ENCODE measurements at regions not wholly inside any gene's neighbourhood (a gene's known extent, or its start where the extent isn't known, plus 50 kb on each side); places are given as distances from the start of the nearest gene placed in this dataset.
"Not testable (repeated sequence)": the region's sequence is repeated elsewhere in the genome, so short reads cannot be mapped to it uniquely, and the experiment has no call there.

DNA sequence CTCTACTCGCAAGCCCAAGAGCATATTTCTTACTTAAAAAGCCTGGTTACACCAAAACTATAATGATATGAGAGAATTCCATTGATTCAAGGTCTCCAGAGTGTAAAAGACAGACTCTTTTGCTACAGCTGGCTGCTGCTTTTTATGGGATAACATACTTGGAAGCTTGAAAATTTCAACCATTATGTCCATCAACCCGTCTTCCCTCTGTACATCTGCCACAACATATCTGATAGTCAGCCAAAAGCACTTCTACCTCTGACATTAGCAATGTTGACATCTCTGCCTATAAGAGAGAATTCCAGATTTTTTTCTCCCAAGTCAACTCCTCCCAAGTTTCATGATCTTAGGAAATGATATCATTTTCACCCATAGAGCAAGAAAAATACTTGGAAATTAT is 54.4 kb upstream of the IQCM start:
- no peak for DNase-seq (ENCODE audit: low spot score)

DNA sequence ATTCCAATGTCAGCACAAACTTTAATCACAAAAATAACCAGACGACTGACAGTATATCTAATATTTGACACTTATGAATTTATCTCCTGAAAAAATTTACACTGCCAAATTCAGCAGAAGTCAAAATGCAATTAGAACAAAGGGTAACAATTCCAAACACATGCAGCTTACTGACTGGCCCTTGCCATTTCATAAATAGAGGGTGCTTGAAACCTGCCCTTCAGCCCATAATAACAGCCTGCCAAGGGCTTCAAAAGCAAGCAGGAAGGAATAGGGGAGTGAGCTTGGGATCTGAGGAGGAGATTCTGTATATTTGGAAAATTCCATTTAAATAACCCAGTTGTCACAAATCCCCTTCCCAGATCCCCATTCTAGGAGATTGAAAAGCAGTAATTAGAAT is 66.1 kb upstream of the IQCM start:
- DNase-seq (ENCODE audit: low spot score), result no peak

DNA sequence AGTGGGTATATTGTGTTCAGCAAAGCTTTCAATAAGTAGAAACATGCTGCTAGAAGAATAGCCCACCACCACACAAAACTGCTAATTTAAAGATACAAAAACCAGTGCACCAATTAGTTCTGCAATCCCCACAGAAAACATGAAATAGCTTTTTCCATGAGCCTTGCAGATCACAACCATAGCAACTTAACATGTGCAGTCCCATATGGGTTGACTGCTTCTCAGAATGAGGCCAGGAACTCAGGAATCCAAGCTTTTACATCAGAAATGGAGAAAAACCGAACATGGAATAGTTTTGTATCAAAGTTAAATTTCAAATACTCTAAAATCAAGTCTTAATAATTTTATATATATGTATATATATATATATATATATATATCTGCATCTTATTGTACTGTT is 66.6 kb upstream of the IQCM start:
- DNase-seq (ENCODE audit: low spot score), result no peak

DNA sequence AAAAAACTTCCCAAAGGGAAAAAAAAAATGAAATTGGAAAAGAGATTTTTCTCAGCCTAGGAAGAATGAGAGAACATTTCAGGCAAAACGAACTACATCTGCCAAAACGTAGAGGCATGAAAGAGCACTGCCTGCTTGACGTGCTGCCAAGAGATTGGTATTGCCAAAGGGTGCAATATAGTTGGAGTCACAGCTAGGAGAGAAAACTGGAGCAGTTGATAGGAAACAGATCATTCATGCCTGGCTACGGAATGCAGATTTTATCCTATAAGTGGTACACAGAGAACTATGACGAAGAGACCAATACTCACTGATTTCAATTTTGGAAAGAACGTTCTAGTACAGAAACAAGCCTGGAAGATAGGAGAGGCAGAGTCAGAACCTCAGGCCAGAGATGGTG is 68.4 kb upstream of the IQCM start:
- peak; percentile 12 for DNase-seq (ENCODE audit: low spot score)

DNA sequence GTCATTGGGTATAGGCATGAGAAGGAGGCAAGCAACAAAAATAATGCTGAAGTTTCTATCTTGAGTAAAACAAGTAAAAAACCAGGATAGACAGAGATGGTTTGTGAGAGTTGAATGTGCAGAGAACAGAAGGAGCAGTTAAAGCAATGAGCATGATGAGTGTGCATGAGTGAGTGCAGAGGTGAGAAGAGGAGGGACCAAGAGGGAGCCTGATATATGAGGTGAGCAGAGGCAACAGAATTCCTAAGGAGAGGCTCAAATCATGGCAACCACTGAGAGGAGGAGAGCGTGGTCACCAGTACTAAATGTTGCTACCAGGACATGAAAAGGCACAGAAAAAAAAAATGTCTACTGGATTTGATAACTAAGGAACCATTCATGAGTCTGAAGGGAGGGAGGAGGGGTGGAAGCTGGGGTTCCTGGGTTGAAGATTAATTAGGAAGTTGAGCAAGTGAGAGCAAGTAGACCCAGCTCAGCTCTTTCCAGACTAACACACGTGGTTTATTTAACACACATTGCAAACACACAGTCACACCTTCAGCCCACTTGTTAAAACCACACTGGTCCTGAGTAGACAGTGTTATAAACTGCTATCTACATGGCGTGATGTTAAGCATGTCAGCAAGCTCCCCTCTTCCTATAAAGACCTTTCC is 69.0 kb upstream of the IQCM start:
- no peak for DNase-seq (ENCODE audit: low spot score)

DNA sequence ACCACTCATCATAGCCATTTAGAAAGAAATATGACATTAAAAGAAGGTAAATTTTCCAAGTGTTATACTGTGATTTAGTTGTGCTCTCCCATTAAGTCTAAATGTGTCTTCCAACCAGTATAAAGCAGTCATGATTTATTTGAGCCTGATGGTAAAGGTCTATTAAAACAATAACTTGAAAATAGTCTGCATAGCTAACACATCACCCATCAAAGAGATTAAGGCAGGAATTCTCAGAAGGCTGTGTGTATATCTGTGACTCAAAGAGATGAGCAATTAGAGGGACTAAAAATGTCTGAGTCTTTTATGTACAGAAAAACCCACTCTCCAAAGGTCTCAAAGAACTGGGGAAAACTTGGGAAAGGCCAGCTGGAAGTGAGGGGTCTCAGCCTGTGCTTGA is 70.3 kb upstream of the IQCM start:
- DNase-seq (ENCODE audit: low spot score), result peak; percentile 43

DNA sequence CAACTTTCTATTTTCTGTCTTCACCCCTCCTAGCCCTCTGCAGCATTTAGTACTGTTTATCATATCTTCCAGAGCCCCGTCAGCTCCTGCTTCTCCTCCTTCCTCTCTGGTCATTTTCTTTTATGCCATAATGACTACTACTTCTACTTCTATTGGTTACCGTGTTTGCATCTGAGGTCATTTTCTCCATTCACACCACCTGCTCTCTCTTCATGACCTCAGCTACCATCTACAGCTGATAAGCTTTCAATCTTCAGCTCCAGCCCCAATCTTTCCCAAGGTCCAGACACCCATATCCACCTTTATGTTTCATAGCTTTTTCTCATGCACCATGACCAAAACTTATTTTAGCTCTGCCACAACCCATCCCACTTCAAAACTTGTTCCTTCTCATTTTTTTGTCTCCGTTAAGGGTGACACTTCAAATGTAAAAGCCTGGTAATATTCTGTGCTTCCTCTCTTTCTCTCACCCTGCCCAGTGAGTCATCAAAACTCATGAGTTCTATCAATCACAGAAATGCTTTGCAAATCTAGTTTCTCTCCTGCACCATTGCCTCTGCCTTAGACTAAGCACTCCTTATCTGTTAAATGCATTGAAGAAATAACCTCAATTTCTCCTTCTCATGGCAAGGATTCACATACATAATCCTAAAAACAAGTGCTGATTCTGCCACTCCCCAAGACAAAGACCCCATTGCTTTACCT is 71.3 kb upstream of the IQCM start:
- no peak for DNase-seq (ENCODE audit: low spot score)

DNA sequence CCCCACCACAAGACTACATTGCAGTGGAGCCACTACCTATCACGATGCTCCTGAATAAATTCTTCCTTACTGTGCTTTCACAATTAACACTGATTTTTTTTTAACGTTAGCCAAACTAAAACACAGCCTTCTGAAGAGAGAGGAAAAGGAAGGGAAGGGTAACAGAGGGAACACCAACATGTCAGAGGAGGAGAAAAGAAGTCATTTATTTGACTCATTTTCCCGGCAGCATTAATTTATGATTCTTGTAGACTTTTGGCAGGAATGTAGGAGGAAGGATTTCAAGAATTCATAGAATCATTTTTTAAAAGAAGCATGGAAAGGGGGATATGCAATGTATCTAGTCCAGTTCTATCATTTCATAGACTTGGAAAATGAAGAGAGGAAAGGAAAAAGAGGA is 74.3 kb upstream of the IQCM start:
- no peak for DNase-seq (ENCODE audit: low spot score)

DNA sequence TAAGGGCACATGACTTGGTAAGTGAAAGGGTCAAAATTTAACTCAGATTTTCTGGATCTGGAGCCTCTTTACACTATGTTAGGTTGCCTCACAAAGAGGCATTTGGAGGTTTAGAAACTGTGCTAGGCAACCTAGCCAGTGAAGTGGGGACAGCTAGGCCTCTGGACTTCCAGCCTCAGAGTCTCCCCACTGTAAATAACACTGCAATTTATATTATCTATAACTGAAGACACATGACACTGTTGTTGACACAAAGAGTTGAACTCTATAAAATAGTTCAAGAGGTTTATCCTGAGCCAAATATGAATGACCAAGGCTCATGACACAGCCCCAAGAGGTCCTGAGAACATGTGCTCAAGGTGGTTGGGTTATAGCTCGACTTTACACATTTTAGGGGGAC is 74.9 kb upstream of the IQCM start:
- DNase-seq (ENCODE audit: low spot score), result no peak

DNA sequence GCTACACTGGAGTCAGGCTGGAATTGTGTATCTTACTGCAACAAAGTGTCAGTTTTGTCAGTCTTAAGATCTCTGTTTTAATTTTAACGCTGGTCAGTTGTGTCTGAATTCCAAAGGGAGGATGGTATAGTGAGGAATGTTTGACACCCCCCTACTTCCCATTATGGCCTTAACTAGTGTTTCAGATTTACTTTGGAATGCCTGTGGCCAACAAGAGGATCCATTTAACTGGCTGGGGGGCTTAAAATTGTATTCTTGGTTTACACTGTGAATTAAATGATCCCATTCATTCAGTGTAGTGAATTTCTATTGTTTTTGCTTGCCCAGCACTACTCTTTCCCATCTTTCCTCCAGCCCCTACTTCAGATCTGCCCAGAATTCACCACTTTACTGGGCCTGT is 75.8 kb upstream of the IQCM start:
- no peak for DNase-seq (ENCODE audit: low spot score)

DNA sequence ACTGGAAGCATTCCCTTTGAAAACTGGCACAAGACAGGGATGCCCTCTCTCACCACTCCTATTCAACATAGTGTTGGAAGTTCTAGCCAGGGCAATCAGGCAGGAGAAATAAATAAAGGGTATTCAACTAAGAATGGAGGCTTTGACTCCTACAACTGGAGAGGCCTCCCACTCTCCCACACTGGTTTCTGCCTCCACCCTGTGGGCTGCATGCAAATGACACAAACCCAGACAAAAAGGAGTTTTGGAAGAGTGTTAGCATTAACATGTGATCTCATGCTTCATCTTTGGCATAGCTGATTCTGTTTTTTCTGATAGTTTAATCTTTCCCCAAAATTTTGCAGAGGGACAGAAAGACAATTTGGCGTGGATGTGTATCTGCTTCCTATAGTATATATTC is 80.8 kb upstream of the IQCM start:
- DNase-seq (ENCODE audit: low spot score), result peak; percentile 26

DNA sequence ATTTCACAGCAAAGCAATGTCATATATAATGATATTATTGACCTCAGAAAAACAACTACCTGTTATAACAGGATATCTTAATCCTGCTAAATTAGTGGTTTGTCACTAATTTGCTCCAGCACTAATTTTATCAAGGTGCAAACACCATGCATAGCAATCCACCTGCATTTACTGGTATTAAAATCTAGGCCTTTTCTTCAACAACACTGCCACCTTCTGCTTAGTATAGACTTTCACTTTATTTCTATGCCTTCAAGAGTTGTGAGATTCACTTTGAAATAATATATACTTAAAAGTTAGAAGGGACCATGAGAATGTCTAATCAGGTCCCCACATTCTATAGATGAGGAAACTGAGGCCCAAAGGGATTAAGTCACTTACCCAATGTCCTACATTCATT is 82.1 kb upstream of the IQCM start:
- peak; percentile 18 for DNase-seq (ENCODE audit: low spot score)

DNA sequence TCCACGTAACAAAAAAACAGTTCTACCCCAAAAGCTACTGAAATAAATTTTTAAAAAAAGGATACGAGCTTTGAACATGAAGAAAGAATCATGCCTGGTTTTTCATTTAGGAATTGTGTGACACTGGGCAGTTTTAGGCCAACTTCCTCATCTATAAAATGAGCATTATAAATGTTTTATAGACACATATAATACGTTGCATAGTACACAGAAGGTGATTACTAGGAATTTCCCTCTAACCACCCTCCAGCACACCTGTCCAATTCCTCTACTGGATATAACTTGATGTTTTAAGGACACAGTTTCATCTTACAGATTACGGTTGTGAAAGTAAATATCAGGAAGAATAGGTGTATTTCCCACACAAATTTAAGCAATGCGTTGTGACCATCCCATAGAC is 85.5 kb upstream of the IQCM start:
- DNase-seq (ENCODE audit: low spot score), result no peak

DNA sequence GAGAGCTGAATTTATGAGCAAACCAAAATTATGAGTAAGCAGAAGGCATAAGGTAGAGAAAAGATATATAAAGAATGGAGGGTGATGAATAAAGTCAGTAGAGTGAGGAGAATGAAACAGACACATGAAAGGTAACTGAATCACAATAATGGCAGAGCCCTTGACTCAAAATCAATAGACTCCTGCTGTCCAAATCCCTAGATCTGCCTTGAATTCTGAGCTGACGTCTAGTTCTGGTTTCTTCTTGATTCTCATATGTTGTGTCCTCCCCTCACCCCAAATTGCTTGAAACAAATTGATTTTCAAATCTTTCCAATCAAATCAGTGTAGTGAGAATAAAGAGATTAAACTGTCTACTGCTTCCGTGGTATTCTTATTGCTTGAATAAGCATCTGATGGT is 86.6 kb upstream of the IQCM start:
- no peak for DNase-seq (ENCODE audit: low spot score)

DNA sequence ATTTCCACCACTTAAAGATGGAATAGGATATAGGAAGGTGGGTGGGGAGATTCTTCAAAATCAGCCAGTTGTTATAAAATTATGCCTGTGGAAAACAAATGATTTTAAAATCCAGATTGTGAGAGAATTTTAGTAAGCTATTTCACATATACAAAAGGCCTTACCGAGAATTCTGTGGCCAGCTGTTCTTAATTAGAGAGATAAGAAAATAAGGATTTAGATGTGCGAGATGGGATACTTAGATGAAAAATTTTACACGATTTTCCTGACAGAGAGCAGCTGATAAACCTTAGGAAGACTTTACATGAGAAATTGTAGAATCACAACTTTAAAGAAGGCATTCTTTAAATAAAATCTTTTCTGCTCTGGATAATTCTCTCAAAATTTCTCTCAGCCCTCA is 94.5 kb upstream of the IQCM start:
- DNase-seq (ENCODE audit: low spot score), result no peak

DNA sequence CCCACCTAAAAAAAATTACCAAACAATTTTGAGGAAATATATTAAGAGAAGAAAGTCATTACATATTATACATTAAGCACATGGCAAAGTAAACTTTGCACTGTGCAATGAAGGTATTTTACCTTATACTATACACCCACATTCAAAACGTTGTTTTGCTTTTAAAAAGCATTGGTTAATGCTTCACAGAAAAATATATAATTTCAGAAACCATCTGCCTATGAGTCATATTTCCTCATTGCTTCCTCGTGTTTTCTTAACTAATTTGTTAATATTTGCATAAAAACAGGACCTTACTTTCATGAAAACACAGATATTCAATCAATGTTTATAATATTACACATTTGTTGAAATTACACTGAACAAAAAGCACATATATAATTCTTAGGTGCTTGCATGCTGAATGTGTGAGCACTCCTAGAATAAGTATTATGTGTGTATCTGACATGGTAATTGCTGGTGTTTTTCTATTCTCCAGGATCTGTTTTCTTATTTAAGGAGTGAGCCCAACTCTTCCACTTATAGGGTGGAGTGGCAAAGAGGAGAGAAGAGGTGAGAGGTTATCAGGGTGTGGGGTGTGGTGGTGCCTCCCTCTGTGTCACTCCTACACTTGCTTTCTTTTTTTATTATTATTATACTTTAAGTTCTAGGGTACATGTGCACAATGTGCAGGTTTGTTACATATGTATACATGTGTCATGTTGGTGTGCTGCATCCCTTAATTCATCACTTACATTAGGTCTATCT is 95.1 kb upstream of the IQCM start:
- no peak for DNase-seq (ENCODE audit: low spot score)

DNA sequence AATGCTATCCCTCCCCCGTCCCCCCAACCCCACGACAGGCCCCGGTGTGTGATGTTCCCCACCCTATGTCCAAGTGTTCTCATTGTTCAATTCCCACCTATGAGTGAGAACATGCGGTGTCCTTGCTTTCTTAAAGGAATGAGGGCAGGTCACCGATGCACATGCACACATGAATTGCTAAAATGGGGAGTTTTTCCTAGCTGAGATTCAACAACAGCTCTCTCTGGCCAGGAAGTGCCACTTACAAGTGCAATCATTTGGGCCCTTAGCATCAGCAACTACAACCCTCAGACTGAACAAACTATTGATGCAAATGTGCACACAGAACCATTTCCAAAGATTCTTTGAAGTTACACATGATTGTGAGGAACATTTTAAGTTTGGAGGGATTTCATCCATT is 95.7 kb upstream of the IQCM start:
- no peak for DNase-seq (ENCODE audit: low spot score)

DNA sequence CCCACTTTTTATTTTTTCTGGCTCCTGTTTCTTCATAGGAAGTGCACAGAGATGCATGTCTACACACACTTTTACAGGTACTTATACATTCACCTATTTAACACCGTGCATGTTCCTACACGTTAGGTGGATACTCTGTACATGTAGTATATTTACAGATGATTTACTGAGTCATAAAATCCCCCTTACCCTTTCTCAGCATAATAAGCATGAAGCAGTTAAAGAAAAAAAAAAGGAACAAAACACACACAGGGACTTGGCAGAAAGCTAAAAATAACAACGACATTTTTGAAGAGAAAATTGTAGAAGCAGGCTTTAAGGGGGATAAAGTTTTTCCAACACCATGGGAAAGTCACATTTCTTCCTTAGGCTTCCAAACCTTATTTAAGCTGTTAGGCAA is 96.4 kb upstream of the IQCM start:
- peak; percentile 57 for DNase-seq (ENCODE audit: low spot score)

DNA sequence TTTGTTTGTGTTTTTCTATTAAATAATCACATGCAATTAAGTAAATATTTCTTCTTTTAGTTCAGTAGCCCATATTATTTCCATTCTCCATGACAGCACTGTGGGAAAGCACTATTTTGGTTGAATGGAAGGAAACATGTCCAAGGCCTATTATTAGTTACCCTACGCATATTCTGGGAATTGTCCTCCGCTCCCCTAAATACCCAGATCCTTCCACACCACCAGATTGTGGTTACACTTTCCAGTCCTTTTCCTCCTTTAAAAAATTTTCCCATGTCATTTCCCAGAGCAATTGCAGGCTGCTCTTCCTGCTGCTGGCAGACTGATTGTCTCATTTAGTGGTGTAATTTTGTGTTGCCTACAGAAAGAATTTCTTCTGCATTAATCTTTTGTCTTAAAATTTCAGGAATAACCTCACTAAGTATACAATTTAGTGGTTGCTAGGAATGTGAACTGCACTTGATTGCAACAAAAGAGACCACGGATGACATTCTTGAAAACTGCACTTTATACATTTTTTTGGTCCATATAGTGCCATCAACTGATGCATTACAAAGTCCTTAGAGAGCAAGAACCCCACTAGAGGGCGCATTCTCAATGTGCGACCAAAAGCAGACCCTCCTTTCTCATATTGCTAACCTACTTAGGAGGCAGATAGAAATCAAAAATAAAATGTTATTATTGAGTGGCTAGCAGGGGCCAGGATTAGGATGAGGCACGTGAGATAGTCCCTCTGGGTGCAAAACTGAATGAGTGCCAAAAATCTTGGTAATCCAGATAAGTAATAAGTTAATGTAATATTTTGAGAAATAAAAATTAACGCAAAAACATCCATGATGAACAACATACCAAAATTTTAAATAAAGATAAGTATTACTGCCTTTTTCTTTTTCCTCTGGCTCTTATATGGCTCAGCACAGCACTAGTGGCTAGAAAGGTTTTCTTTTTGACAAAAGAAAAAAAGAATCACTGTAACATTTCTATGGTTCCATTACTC is 98.8 kb upstream of the IQCM start:
- DNase-seq (ENCODE audit: low spot score), result peak; percentile 51

DNA sequence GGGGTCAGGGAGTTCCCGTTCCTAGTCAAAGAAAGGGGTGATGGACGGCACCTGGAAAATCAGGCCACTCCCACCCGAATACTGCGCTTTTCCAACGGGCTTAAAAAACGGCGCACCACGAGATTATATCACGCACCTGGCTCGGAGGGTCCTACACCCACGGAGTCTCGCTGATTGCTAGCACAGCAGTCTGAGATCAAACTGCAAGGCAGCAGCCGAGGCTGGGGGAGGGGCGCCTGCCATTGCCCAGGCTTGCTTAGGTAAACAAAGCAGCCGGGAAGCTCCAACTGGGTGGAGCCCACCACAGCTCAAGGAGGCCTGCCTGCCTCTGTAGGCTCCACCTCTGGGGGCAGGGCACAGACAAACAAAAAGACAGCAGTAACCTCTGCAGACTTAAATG is 100.1 kb upstream of the IQCM start:
- not testable (repeated sequence) for DNase-seq (ENCODE audit: low spot score)

DNA sequence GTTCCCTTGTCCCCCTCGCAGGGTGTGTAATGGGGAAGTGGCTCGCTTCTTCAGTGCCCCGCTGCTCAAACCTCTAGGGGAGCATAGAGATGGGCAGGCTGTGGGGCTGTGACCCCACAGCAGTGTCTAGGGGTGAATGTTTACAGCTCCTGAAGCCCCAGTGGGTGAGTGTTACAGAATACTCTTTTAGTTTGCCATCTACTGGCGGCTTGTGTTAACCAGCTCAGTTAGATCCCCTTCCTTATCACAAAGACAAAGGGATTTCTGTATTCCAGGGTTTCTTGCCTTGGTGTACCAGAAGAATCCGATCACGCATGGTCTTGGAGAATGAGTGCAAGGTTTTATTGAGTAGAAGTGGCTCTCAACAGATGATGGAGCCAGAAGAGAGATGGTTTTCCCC is 108.1 kb upstream of the IQCM start:
- DNase-seq (ENCODE audit: low spot score), result no peak

DNA sequence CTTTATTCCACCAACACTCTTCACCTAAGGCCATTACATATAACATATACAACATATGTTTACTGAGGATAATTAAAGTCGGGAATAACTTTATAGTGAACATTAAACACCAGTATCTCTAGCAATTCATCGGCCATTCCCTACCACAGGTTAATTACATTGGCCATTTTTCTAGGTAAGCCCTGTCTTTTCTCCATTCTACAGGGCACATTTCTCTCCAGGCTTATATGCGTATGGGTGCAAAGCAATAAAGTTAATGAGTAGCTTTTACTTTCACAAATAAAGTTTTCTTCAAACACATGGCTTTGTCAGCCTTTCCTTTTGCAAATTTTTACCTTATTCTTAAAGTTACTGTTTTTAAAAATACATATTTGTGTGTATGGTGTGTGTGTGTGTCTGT is 111.9 kb upstream of the IQCM start:
- DNase-seq (ENCODE audit: low spot score), result no peak

Measured in umbilical cord (tissue), 1 donor.